RPMI8226 (cell line): ENCODE measurements at regions not wholly inside any gene's neighbourhood (a gene's known extent, or its start where the extent isn't known, plus 50 kb on each side); places are given as distances from the start of the nearest gene placed in this dataset.
A peak's percentile ranks its signal among the peaks of the same experiment; 100 is the strongest.

ENCODE experiments used
- DNase-seq: peaks from one replicate; pipeline ENCODE4 v3.0.0-alpha.2; 2015

DNA sequence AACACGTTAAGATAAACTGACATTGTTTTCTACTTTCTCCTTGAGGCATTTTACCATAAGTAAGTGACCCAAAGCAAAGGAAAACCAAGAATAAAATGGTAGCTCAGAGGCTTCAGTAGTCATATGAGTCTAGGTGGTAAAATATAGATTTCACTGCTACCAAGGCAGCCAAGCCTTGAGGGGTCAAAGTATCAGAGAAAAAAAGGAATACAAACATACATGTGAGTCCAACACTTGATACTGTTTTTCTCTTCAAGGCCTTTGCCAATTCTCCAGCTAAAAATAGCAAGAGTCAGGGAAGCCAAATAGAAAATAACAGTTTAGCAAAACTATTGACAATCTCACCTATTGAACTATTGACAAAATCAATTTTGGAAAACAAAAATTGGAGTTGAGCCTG is 925.9 kb downstream of the BCL11A start:
- DNase-seq: no peak

DNA sequence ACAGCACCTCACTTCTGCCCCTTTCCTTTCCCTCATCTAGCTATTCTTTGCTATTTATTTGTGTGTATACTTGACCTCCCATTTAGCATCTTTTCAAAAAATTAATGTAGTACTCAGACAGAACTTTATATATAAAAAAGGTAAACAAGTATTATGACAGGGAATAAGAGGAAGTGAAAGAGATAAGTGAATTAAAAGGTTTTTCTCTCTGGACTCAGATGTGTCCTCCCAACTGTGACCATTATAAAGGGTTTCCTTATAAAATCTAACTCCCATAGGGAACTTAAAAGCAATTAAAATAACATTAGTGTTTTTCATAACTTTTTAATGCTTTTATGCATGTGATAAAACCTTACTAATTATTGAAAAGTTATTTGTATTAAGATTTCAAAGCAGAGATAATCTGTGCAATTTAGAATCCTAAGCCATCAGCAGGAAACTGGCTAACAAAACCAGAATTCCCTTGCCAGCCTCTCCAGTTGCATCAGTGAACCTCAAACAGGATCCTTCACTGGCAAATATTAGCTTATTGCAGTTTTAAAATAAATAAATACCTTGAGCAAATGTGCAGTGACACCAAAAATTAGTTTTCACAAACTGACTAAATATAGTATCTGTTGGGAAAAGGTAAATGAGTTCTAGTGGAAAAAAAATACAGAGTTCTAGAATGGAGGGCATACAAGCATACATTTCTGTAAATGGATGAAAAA is 930.7 kb downstream of the BCL11A start:
- DNase-seq: no peak

DNA sequence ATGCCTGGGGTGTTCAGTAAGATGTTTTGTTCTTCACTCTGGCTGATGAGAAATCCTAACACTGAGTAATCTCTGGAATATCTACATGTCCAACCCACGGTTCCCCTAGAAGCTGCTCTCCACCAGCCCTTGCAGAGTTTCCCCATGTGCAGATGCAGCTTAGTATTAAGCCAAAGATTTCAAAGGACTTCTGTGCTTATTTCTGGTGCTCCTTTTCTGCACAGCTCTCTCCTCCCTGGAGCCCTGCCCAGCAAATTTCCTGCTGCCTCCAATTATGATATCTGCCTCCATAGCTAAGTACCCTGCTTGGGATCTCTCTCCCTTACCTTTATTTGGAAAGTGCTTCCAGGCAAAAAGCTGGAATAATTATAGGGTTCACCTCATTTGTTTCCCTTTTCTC is 949.3 kb downstream of the BCL11A start:
- no peak for DNase-seq

DNA sequence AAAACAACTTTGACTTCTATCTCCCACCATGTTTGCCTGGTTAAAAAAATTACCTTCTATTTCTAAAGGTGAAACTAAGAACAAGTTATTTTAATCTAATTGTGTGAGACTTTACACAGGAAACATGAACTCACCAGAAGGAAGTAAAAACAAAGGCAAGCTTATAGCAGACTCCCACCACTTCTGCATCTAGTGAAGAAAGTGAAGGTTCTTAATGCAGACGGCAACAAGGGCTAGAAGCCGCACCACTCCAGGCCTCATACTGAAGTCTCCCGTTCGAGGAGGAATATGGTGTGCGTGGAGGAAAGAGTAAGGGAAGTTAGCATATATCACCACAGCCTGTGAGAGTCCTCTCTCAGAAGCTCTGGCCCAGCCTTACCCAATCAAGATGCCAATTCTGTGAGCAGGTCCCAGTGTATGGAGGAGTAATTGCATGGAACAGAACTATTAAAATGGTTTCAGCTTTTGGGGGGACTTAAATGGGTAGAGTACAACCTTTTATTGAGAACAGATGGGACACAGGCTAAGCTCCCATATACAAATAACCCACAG is 958.7 kb downstream of the BCL11A start:
- no peak for DNase-seq

DNA sequence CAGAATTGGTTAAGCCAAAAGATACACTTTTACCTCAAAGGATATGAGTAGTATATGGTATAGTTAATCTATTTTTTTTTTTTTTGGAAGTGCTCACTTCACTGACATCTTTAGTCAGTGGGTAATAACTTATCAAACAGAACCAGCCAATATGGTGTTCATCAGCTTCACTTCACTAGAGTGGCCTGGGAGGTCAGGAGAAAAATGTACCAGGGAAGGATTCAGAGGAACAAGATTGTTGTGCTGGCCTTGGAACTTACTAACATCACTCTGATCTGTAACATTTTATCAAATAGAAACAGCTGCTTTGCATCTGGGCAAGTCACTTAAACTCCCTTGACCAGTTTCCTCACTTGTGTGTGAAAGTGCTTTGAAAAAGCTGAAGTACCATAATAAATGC is 962.7 kb downstream of the BCL11A start:
- no peak for DNase-seq

DNA sequence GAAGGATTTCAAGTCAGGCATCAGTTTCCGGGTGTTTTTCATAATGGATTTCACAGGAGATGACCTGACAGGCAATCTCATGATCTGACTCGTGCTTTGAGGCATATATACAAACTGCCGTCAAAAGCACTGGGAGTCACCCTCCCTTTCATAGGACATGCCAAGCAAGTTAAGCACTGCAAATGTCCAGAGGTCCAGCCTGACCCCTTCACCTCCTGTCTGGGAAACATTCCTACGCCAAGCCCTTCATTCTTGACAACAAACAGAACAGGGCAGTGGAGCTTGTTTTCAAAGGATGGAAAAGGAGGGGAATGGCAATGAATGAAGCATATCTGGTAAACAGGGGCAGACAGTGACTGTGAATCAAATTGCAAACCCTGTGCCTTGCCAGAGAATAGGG is 963.6 kb downstream of the BCL11A start:
- no peak for DNase-seq

DNA sequence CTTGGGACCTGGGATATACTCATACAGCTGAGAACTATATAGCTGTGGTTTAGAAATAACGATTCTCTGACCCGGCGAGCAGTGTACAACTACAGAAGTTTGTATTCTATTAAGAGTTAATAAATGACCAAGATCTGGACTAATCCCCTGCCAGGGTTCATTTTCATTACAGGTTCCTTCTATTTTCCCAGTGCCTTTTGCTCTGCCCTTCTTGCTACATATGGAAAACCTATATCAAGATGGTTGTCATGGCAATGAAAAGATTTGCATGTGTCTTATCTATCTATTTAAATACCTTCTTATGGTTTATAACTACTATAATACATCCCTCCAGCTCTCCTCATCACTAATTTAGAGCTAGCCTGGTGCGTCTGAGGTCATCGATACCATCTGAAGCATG is 965.2 kb downstream of the BCL11A start:
- no peak for DNase-seq

DNA sequence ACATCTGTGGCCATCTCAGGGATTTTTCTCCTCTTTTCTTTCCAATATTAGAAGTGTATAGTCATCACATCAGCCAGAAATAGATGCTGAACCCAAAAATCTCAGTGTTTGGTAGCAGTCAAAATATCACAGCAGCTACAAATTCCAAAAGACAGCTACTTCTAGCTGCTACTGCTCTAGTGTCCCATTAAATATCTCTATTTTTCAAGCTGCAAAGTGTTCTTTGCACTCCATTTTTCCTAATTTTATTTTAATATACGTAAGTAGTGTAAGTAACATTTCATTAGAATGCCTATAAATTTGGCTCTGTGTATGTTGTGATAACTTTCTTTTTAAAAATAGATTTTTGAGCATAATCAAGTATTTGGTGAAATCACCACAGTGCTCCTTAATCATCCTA is 967.3 kb downstream of the BCL11A start:
- DNase-seq: no peak

DNA sequence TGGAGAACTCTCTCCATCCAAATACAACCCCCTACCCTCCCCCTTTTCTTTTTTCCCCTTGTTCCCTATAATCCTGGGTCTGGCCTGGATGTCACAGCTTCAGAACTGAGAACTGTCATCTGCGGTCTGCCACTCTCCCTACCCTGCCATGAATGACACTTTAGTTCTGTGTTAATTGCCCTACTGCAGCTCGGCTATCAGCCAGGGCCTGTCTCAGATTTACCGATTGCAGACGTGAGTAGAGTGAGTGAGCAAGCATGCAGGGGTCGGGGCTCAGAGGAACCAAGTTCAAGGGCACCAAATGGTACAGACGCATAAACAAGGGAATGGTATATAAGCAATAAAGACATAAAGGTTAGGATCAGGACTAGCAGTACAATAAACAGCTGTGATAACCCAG is 967.8 kb downstream of the BCL11A start:
- DNase-seq: no peak

DNA sequence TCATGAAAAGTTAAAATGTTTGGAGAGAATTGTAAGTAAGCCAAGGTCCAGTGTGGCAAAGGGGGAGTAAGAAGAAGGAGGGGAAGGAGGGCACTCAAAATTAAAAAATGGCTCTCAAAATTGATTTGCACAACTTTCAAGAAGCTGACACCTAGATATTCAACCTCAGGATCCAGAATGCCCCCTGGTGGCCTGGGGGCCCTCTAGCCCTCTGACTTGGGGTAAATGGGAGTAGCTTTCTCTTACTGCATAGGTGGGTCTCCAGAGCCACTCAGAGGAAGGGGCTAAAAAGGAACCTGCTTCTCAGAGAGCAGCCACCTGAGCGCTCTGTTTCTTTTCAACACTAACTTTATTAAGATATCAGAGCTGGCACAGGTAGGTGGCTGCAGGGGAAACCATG is 968.5 kb downstream of the BCL11A start:
- DNase-seq: peak; percentile 25

DNA sequence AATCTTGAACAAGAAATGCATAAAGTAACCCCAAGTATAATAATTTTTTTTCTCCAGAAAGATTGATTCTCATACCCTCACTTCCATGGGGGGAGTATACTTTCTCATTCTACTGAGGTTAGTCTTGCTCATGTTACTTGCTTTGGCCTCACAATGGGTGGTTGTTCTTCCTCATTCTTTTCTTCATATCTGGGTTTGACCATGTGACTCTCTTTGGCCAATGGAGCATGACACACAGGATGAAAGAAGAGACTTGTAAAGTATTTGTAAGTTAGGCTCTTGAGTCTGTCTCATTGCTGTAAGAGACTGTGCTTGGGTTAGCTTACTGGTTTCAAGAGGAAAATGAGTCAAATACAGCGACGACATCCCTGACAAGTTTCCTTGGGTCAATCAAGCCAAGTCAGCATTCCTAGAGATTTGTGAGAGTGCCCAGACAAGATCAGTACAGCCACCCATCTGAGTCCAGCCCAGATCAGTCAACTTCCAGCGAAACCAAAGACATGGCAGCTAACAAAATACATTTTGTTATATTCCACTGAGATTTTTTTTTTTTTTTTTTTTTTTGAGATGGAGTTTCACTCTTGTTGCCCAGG is 970.2 kb downstream of the BCL11A start:
- DNase-seq: no peak

DNA sequence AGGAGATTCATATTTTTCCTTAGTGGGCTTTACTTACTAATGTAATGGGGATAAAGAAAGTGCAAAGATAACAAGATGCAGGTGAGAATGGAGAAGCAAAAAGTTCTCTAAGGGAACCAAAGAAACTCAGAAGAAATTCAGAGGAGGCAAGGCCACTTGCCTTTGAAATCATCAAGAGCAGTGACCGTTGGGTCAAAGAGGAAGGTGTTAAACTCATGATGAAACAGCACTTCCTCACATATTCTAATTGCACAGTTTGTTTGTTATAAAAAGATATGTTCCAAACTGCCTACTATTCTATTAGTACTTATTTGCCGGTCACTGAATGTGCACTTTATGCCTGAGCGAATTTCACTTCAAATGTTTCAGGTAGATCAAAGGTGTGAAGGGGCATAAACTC is 975.1 kb downstream of the BCL11A start:
- no peak for DNase-seq

DNA sequence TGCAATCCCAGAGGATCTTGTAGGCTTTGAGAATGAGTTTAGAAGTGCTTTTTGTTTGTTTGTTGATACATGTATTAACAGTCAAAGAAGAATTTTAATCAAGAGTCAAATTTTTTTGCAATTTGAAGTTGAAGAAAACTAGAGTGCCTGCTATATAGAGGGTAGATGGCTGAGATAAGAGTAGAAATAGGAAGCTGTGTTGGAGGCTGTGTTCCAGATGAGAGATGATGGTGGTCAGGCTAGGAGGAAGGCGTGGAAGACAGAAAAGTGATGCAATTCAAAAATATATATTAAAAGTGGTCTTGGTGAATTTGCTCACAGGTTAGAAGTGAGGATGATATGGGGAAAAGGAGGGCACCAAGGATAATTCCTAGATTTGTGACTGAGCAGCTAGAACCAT is 978.3 kb downstream of the BCL11A start:
- no peak for DNase-seq

DNA sequence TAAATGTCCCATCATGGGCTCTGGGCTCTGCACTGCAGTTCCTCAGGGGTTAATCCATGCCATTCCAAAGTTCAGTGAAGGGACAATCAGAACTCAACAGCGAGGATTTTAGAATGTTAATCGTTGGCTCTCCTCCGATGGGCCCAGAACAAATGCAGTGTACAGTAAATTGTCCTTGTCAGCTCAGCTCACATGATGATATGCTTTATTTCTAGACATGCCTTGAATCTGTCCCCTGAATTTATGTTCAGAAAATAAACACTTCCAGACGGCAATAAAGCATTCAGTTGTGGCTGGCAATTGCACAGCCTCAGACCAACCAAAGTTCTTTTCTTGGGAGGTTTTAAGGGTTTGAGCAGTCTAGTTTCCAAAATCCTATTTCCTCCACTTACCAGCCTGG is 981.2 kb downstream of the BCL11A start:
- no peak for DNase-seq

DNA sequence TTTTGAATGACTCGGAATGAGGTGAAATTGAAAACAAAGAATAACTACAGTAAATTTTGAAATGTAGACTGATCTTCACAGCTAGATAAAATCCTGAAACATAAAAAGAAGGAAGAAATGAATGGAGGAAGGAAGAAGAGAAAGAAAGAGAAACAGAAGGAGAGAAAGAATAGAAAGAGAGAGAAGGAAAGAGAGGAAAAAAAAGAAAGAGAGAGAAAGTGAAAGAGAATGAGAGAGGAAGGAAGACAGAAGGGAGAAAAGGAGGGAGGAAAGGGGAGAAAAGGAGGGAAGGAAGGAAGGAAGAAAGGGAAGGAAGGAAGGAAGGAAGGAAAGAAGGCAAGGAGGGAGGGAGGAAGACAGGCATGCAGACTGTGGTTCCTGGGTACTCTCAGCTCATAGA is 982.6 kb downstream of the BCL11A start:
- no peak for DNase-seq

DNA sequence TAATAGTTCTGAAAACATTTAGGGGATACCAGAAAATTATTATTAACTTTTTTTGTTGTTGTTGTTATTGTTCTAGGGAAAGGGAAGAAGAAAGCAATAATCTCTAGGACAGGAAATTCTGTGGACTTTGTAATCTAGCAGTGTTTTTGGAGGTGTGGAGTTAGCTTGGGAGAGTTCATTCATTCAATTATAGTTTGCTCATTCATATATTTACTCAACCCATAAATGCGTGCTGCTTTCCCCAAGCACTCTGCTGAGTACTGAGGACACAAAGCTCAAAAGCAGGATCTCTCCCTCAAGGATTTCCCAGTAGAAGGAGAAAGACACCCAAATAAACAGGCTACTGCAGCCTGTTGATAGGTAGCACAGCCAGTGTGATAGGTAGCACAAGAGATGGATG is 984.3 kb downstream of the BCL11A start:
- DNase-seq: no peak

DNA sequence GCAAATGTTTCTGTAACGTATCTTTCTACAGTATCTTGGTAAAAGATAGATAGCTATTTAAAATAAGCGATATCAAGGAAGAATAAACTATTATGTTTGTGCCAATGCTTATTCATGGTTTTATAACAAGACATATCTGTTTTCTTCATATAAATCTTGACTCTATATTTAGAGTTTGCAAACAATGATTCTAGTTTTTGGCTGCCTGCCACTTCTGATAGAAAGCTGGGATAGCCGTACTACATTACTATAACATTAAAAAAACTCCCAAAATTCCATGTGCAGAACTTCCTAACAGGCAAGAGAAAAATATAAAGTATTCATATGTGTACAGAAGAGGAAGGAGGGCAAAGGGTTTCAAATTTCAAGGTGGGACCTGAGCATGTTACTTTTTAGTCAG is 985.0 kb downstream of the BCL11A start:
- DNase-seq: no peak

DNA sequence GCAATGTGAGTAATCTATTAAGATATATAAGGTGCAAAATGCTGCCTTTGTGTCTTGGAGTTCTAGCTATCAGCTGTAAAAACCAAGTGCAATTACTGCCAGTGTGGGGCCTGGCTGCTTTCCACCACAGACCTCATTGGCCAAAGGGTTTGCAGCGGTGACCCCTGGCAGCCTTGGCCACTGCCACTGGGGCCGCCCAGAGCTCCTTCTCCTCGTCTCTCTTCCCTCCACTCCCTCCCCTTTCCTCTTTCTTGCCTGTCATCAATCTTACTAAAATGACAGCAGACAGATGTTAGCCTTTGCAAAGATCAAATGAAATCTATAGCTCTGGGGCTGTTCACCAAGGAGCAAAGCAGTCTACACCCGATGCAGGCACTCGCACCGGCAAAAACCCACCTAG is 986.3 kb downstream of the BCL11A start:
- DNase-seq: no peak

DNA sequence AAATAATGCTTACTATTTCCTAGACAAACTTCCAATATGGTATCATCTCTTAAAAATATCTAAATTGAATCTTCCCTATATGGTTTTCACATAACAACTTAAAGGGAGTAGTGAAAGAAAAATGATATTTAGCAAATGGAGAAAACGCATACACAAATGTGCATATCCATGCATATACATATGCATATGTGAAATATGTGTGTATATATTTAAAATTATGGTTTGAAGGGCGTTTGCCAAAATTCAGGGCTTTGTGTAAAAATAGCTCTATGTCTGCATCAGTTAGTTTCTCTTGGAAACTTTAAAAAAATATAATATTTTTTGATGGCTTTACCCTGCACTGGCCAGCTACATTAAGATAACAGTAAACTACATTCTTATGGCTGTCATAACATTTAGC is 986.7 kb downstream of the BCL11A start:
- no peak for DNase-seq

DNA sequence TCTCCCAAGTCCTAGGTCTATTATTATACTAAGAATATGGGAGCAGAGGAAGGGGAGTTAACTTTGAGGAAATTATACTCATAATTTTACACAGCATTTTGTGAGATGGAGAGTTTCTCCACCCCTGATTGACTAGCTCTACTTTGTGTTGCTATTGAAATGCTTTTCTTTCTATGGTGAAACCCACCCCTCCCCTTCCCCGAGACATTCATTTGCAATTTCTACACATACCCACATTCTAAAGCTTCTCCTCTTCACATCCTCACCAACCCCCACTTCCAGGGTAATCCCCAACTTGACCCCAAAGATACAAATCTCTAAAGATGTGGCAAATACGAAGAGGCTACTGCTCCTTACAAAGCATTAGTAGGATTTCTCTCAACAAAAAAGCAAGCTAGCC is 992.2 kb downstream of the BCL11A start:
- no peak for DNase-seq

DNA sequence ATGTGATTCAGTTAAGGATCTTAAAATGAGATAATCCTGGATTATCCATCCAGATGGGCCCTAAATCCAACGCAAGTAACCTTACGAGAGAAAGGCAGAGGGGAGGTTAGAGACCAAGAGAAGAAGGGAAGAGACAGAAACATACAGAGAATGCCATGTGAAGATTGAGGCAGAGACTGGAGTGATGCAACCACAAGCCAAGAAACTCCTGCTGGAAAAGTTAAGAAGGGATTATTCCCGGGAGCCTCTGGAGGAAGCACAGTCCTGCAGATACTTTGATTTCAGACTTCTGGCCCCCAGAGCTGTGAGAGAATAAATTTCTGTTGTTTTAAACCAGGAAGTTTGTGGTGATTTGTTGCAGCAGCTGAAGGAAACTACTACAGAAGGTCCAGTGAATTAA is 992.7 kb downstream of the BCL11A start:
- DNase-seq: no peak

DNA sequence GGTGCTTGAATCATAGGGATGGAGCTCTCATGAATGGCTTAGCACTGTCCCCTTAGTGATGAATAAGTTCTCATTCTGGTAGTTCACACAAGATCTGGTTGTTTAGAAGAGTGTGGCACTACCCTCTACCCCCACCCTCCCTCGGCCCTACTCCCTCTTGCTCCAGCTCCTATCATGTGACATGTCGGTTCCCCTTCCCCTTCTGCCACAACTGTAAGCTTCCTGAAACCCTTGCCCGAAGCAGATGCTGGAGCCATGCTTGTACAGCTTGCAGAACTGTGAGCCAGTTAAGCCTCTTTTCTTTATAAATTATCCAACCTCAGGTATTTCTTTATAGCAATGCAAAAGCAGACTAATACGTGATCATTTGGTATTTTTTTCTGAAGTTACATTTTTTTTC is 1012.6 kb downstream of the BCL11A start:
- no peak for DNase-seq

DNA sequence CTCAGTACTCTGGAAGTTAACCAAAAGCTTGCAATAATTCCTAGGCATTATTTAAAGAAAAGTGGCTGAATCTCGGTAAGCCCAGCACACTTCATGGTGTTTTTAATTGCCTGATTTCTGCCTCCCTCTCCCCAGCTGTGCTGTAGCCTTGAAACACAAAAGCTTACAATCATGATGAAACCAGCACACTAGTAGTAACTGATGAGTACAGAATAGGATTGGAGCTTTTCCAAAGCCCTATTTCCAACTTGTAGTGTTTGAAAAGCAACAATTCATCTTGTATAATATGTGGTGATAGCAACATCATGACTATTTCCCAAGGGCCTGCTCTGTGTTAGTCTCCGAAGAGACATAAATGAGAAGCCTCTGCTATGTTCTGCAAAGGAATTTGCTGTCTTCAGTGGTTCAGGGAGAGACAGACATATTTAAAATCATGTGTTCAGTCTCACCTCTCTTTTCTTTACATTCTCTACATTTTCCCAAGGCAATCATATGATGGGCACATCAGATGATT is 1015.0 kb downstream of the BCL11A start:
- DNase-seq: no peak

DNA sequence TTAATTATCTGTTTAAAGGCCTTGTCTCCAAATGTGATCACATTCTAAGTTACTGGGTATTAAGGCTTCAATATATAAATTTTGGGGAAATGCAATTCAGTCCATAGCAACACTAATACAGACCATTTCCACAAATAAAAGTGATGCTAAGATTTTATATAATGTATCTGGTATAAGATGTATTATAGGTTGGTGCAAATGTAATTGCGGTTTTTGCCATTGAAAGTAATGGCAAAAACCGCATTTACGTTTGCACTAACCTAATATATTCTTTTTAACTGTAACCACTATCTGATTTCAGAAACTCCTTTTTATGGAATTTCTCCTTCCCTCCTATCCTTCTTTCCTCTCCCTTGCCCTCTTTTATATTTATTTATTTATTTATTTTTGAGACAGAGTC is 1020.6 kb downstream of the BCL11A start:
- DNase-seq: no peak

DNA sequence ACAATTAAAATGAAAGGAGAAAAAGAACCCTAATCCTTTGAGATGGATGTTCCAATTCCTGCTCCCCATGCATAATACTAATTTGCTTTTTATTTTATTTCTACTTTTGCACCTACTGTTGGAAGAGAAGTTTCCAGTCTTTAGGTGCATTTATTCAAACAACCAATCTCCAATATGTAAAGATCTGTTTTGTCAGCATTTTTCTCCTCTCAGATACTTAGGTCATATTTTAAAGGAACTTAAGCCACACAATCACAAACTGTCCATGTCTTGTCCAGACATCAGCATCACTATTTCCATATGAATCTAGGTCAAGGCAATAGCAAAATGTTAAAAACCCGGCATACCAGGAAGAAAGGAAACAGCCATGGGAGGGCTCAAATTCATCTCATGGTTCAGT is 1023.2 kb downstream of the BCL11A start:
- DNase-seq: no peak
